BJ (cell line): ENCODE measurements at regions not wholly inside any gene's neighbourhood (a gene's known extent, or its start where the extent isn't known, plus 50 kb on each side); places are given as distances from the start of the nearest gene placed in this dataset.

ENCODE experiments used
- CTCF ChIA-PET: fragments of 350-600 bp; formaldehyde crosslinking; extraction: SDS; loops from one replicate; lab custom pipeline; 2021; ENCODE audit warnings: antibody characterized with exemption, inconsistent platforms; lab: Yijun Ruan, JAX
- POLR2A ChIA-PET: fragments of 300-600 bp; sonication (Branson Sonifier 250); formaldehyde crosslinking; extraction: SDS; loops from one replicate; lab custom pipeline; 2021; ENCODE audit warnings: antibody characterized with exemption; lab: Charles Lee
- DNase-seq: peaks from one replicate; pipeline ENCODE4 v3.0.0-alpha.2; 2011; ENCODE audit warnings: low read depth
- H3K27me3 ChIP-seq: 2 replicates; pipeline ENCODE4 v1.6.0; 2011; ENCODE audit warnings: low read length; ENCODE audit not compliant: control insufficient read depth, insufficient read depth
- H3K36me3 ChIP-seq: 2 replicates; pipeline ENCODE4 v1.5.1; 2011; ENCODE audit warnings: low read length; ENCODE audit not compliant: control insufficient read depth, insufficient read depth
- H3K4me3 ChIP-seq: 2 replicates; pipeline ENCODE4 v1.5.1; 2011; ENCODE audit warnings: low read depth, mild to moderate bottlenecking, control low read depth, low read length
- CTCF ChIP-seq: IDR thresholded peaks from 2 replicates; pipeline ENCODE4 v1.5.1; 2011; ENCODE audit warnings: low read depth, mild to moderate bottlenecking, control low read depth, inconsistent platforms, low read length, moderate library complexity; ENCODE audit not compliant: insufficient read depth

- ChIA-PET CTCF (no interaction called here), POLR2A (no interaction called here)
- H3K4me3 ChIP-seq, result no peak overlapping the region
- no peaks in the 10 kb centered on the region for H3K27me3 ChIP-seq
- no peak for TF ChIP-seq CTCF
- no peaks in the 10 kb centered on the region for H3K36me3 ChIP-seq
- no peak for DNase-seq
Observed at GRCh38 chr2:228377533-228377932, 196.0 kb upstream of the SPHKAP start.

- TF ChIP-seq CTCF, result no peak
- CTCF ChIA-PET, result no interaction called here
Observed at GRCh38 chr2:228374741-228375140, 193.3 kb upstream of the SPHKAP start.

DNA sequence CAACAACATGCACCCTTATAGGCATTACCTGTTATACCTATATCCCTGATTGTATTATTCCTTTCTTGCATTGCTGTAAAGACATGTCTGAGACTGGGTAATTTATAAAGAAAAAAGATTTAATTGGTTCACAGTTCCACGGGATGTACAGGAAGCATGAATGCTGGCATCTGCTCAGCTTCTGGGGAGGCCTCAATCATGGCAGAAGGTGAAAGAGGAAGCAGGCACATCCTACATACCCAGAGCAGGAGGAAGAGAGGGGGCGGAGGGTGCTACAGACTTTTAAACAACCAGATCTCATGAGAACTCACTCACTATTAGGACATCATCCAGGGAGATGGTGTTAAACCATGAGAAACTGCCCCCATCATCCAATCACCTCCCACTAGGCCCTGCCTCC lies 191.7 kb upstream of the SPHKAP start:
- no peak overlapping the region for H3K4me3 ChIP-seq
- H3K27me3 ChIP-seq, result no peaks in the 10 kb centered on the region
- TF ChIP-seq CTCF, result no peak
- H3K36me3 ChIP-seq, result no peaks in the 10 kb centered on the region
- CTCF ChIA-PET, result no interaction called here
- no peak for DNase-seq
- POLR2A ChIA-PET, result no interaction called here

More at GRCh38 chr2:228374741-228375140, 193.3 kb upstream of the SPHKAP start:
- Histone ChIP-seq H3K36me3 (no peaks in the 10 kb centered on the region), H3K4me3 (no peak overlapping the region), H3K27me3 (no peaks in the 10 kb centered on the region)
- DNase-seq, result no peak
- POLR2A ChIA-PET, result no interaction called here

GRCh38 chr2:228372212-228372611 lies 190.7 kb upstream of the SPHKAP start:
- ChIA-PET POLR2A (no interaction called here), CTCF (interaction anchor here (0.6 kb wide), 1 partner anchor 901 kb away, joined by 3 read pairs; no protein-coding TSS in a partner anchor)
- TF ChIP-seq CTCF, result no peak

DNA sequence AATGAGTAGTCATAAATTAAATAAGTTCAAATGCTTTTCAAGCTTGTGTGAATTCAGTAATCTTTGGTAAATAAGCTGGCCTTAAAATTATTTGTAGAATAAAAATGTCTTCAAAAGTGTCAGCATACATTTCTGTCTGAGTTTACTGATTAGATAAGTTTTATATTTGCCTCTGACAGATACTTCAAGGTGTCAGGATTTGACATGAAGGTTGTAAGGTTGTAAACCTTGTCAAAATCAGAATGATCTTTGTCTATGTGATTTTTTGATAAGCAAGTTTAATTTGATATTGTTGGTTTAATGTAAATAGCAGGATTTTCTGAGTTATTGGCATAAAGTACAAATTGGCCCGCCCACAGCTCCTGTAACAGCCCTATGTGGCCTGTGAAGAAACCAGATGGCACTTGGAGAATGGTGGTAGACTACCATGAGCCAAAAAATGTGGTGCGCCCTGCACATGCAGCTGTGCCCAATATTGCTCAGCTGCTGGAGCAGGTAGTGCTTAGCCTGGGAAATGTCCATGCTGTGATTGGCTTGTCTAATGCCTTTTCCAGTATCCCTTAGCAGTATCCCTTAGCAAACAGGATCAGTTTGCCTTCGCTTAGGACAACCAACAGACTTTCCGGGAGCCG lies 188.0 kb upstream of the SPHKAP start:
- ChIA-PET CTCF (interaction anchor here (0.6 kb wide), 1 partner anchor 21 kb away, joined by 3 read pairs; no protein-coding TSS in a partner anchor), POLR2A (no interaction called here)
- no peak for TF ChIP-seq CTCF
- Histone ChIP-seq H3K36me3 (no peaks in the 10 kb centered on the region), H3K27me3 (no peaks in the 10 kb centered on the region), H3K4me3 (no peak overlapping the region)
- no peak for DNase-seq

More at GRCh38 chr2:228372212-228372611, 190.7 kb upstream of the SPHKAP start:
- no peaks in the 10 kb centered on the region for H3K27me3 ChIP-seq
- no peak for DNase-seq
- H3K36me3 ChIP-seq, result no peaks in the 10 kb centered on the region
- H3K4me3 ChIP-seq, result no peak overlapping the region
